SK-N-SH (cell line): ENCODE measurements at regions not wholly inside any gene's neighbourhood (a gene's known extent, or its start where the extent isn't known, plus 50 kb on each side); places are given as distances from the start of the nearest gene placed in this dataset.

Experiments
- CTCF ChIA-PET: fragments of 300-600, 350-600 bp; formaldehyde crosslinking; extraction: SDS; loops from one replicate; lab custom pipeline; 2021; lab: Yijun Ruan, JAX
- POLR2A ChIA-PET: fragments of 350-600 bp; sonication (Branson Sonifier 250); formaldehyde crosslinking; extraction: SDS; loops from one replicate; lab custom pipeline; 2020; ENCODE audit warnings: antibody characterized with exemption, inconsistent platforms; lab: Yijun Ruan, JAX
- DNase-seq: peaks from one replicate; pipeline ENCODE4 v3.0.0; 2012
- H2AFZ ChIP-seq: fragments of 200-600 bp; sonication (generic); 2 replicates; pipeline ENCODE4 v1.8.1; 2016; ENCODE audit warnings: antibody characterized with exemption, mild to moderate bottlenecking, low read depth
- H3F3A ChIP-seq: fragments of 200-600 bp; sonication (generic); replicated peaks from 2 replicates; pipeline ENCODE3; 2016; ENCODE audit warnings: antibody characterized with exemption, mild to moderate bottlenecking; ENCODE audit not compliant: insufficient read depth
- H3K27ac ChIP-seq, 2 experiments: fragments of 200-500 bp in 1 of 2; fragments of 200-600 bp in 1 of 2; sonication (Bioruptor generic) in 1 of 2; sonication (generic), shearing (Covaris generic) in 1 of 2; 2 replicates each; pipeline versions ENCODE4 v1.5.1 to v1.6.1; 2014 to 2016; ENCODE audit warnings: low read depth in 2 of 2, inconsistent platforms in 1 of 2, low read length in 1 of 2, mild to moderate bottlenecking in 1 of 2, mixed read lengths in 1 of 2
- H3K27me3 ChIP-seq: fragments of 200-600 bp; sonication (generic), shearing (Covaris generic); 2 replicates; pipeline ENCODE4 v1.6.1; 2016; ENCODE audit warnings: mixed run types; ENCODE audit not compliant: insufficient read depth
- H3K36me3 ChIP-seq, 2 experiments: fragments of 200-500 bp in 1 of 2; fragments of 200-600 bp in 1 of 2; sonication (Bioruptor generic) in 1 of 2; sonication (generic) in 1 of 2; replicated peaks in 1 of 2; 2 replicates each; pipeline versions ENCODE3 to v1.5.1; 2014 to 2016; ENCODE audit warnings: low read length in 1 of 2, mild to moderate bottlenecking in 1 of 2; ENCODE audit not compliant: insufficient read depth in 2 of 2, control insufficient read depth in 1 of 2
- H3K4me1 ChIP-seq, 2 experiments: fragments of 200-500 bp in 1 of 2; fragments of 200-600 bp in 1 of 2; sonication (Bioruptor generic) in 1 of 2; sonication (generic), shearing (Covaris generic) in 1 of 2; 2 replicates each; pipeline versions ENCODE4 v1.5.1 to v1.6.1; 2014 to 2016; ENCODE audit warnings: low read depth in 1 of 2, low read length in 1 of 2, mixed run types in 1 of 2; ENCODE audit not compliant: insufficient read depth in 2 of 2, control insufficient read depth in 1 of 2
- H3K4me2 ChIP-seq: fragments of 200-600 bp; sonication (generic), shearing (Covaris generic); 2 replicates; pipeline ENCODE4 v1.6.1; 2017; ENCODE audit warnings: mixed run types
- H3K4me3 ChIP-seq, 2 experiments: fragments of 200-500 bp in 1 of 2; fragments of 200-600 bp in 1 of 2; sonication (Bioruptor generic) in 1 of 2; sonication (generic), shearing (Covaris generic) in 1 of 2; 2 replicates each; pipeline versions ENCODE4 v1.5.1 to v1.8.1; 2014 to 2016; ENCODE audit warnings: low read depth in 2 of 2, inconsistent platforms in 1 of 2, low read length in 1 of 2, mild to moderate bottlenecking in 1 of 2, mixed read lengths in 1 of 2, moderate library complexity in 1 of 2
- H3K79me2 ChIP-seq: fragments of 200-600 bp; sonication (generic); 2 replicates; pipeline ENCODE4 v1.8.1; 2017; ENCODE audit warnings: mild to moderate bottlenecking; ENCODE audit not compliant: insufficient read depth
- H3K9ac ChIP-seq: fragments of 200-600 bp; sonication (generic); 2 replicates; pipeline ENCODE4 v1.6.1; 2017; ENCODE audit warnings: mixed run types
- H3K9me2 ChIP-seq: fragments of 200-600 bp; sonication (generic); 2 replicates; pipeline ENCODE4 v1.6.1; 2017; ENCODE audit warnings: mixed run types
- H3K9me3 ChIP-seq: fragments of 200-600 bp; sonication (generic); 2 replicates; pipeline ENCODE4 v1.6.1; 2017; ENCODE audit warnings: mixed run types, mild to moderate bottlenecking, moderate library complexity
- H4K20me1 ChIP-seq: fragments of 200-600 bp; sonication (generic); 2 replicates; pipeline ENCODE4 v1.6.1; 2017; ENCODE audit warnings: mild to moderate bottlenecking, mixed run types; ENCODE audit not compliant: insufficient read depth
- ELF1 ChIP-seq: IDR thresholded peaks from 2 replicates; pipeline ENCODE4 v1.4.0; 2012
- FOSL2 ChIP-seq: IDR thresholded peaks from 2 replicates; pipeline ENCODE4 v1.4.0; 2012; ENCODE audit warnings: low read depth, mild to moderate bottlenecking, moderate library complexity, borderline replicate concordance
- GATA2 ChIP-seq: sonication (generic); formaldehyde crosslinking; IDR thresholded peaks from 2 replicates; pipeline ENCODE4 v1.5.0; 2020; ENCODE audit warnings: mild to moderate bottlenecking, missing genetic modification reagents
- POLR2AphosphoS5 ChIP-seq: IDR thresholded peaks from 2 replicates; pipeline ENCODE4 v1.6.1; 2012; ENCODE audit warnings: low read depth, low read length
- RCOR1 ChIP-seq: fragments of 150-350 bp; IDR thresholded peaks from 2 replicates; pipeline ENCODE4 v1.6.1; 2017; ENCODE audit warnings: antibody characterized with exemption, low read length
- RFX5 ChIP-seq: IDR thresholded peaks from 2 replicates; pipeline ENCODE4 v1.6.1; 2012; ENCODE audit warnings: mild to moderate bottlenecking, improper control_type of control experiment, low read length
- SIN3A ChIP-seq: IDR thresholded peaks from 2 replicates; pipeline ENCODE4 v1.6.1; 2012; ENCODE audit warnings: low read depth, mild to moderate bottlenecking, low read length, moderate library complexity, borderline replicate concordance
- SMC3 ChIP-seq: IDR thresholded peaks from 2 replicates; pipeline ENCODE4 v1.6.1; 2012; ENCODE audit warnings: low read depth, low read length, improper control_type of control experiment
- TAF1 ChIP-seq: IDR thresholded peaks from 2 replicates; pipeline ENCODE4 v1.6.1; 2012; ENCODE audit warnings: low read depth, mild to moderate bottlenecking, low read length, moderate library complexity, borderline replicate concordance
- TEAD4 ChIP-seq: IDR thresholded peaks from 2 replicates; pipeline ENCODE4 v1.4.0; 2012; ENCODE audit warnings: mild to moderate bottlenecking, borderline replicate concordance; ENCODE audit not compliant: insufficient read depth
- WGBS: methylation state at CpG from one replicate; pipeline ENCODE4 v1.1.6; 2017; ENCODE audit warnings: low lambda C conversion rate; 5-methylcytosine and 5-hydroxymethylcytosine counted together
- TF ChIP-seq, protein P1 (sequence below): IDR thresholded peaks from 2 replicates; pipeline ENCODE4 v1.4.0; 2012; ENCODE audit warnings: low read depth
- TF ChIP-seq, protein P2 (sequence below): fragments of 200-600 bp; sonication (generic); IDR thresholded peaks from 2 replicates; pipeline ENCODE4 v1.6.1; 2017; ENCODE audit warnings: antibody characterized with exemption, mild to moderate bottlenecking, moderate library complexity
- TF ChIP-seq, protein P3 (sequence below): IDR thresholded peaks from 2 replicates; pipeline ENCODE4 v1.4.0; 2012; ENCODE audit warnings: low read depth, borderline replicate concordance
- TF ChIP-seq, protein P4 (sequence below): fragments of 150-350 bp; IDR thresholded peaks from 2 replicates; pipeline ENCODE4 v1.6.1; 2016; ENCODE audit warnings: mild to moderate bottlenecking, low read depth, low read length

DNA sequence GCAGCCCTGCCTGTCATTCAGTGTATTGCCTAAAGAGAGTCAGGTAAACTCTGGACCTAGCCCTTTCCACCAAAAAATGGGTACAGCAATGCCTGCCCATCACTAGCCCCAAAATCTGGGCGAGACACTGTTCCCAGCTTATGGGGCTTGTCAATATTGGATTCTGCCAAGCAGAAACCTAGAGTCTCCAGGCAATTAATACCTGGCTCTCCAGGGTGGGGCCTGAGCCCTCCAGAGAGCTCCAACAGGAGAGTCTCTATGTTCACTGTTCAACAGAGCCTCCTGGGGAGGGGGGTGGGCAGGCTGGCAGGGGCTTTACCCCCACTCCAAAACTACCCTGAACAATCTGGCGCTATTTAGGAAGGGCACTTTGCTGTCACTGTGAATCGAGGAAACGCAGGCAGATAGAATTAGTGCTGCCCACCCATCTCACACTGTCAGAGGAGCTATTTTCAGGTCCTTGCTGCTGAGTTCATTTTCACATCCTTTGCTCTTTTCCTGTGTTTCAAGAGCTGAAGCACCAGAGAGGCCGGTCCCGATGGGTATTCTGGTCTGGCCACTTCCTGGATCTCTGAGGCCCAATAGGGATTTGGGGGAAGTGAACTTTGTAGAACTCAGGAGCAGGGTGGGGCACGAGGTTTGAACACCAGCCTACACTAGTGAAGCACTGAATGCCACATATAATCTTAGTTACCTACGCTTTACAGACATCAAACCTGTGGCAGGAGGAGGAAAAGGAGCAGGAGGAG lies 121.8 kb downstream of the C5orf15 start:
- no peak overlapping the region for H3K9ac ChIP-seq
- H3K9me3 ChIP-seq: no peaks in the 10 kb centered on the region
- TF ChIP-seq RCOR1: no peak
- TF ChIP-seq SMC3: no peak
- no peak for TF ChIP-seq FOSL2
- TF ChIP-seq, all 33 proteins: peak for 0
- ChIA-PET POLR2A (no interaction called here), CTCF (interaction anchor here (0.7 to 5.4 kb wide), 3 partner anchors 23 to 98 kb away, joined by 3 to 24 read pairs (median 3); no protein-coding TSS in a partner anchor)
- WGBS: 73% methylated on average over 6 of the region's 8 CpGs
- Histone ChIP-seq H4K20me1 (no peaks in the 10 kb centered on the region), H3F3A (no peaks in the 10 kb centered on the region), H3K27ac (no peak overlapping the region), H3K79me2 (no peaks in the 10 kb centered on the region), H3K9me2 (no peaks in the 10 kb centered on the region), H3K27me3 (no peaks in the 10 kb centered on the region), H3K4me3 (no peak overlapping the region), H3K36me3 (no peaks in the 10 kb centered on the region), H3K4me1 (peaks cover 0 to 16% of the 10 kb centered on the region in 2 experiments; a peak in 1 of 4 replicates), H3K4me2 (no peak overlapping the region), H2AFZ (no peak overlapping the region)
- DNase-seq: no peak

DNA sequence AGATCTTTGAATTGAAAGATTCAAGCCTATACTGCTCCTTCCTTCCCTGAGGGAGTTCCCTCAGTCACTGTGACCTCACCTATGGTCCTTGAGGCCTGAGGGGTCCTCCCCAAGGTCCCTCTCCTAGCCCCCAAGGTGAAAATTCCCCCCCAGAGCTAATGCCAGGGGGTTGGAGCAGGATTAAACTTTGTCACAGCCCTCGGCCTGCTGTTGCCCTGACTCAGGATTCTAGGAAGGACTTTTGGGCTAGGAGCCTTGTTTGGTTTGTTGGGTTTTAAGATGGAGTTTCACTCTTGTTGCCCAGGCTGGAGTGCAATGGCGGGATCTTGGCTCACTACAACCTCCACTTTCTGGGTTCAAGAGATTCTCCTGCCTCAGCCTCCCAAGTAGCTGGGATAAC lies 123.2 kb downstream of the C5orf15 start:
- Histone ChIP-seq H3K36me3 (no peaks in the 10 kb centered on the region), H3K4me2 (no peak overlapping the region), H3K9me2 (no peaks in the 10 kb centered on the region), H4K20me1 (no peaks in the 10 kb centered on the region), H3K27me3 (no peaks in the 10 kb centered on the region), H3K4me1 (peaks cover 0 to 16% of the 10 kb centered on the region in 2 experiments; a peak in 1 of 4 replicates), H2AFZ (no peak overlapping the region), H3K9me3 (no peaks in the 10 kb centered on the region), H3K4me3 (no peak overlapping the region), H3K79me2 (no peaks in the 10 kb centered on the region), H3K27ac (no peak overlapping the region), H3F3A (no peaks in the 10 kb centered on the region), H3K9ac (no peak overlapping the region)
- DNase-seq: no peak
- POLR2A ChIA-PET: no interaction called here
- 17% methylated on average over 2 of the region's 2 CpGs for WGBS
- CTCF ChIA-PET: interaction anchor here (1.5 to 5.4 kb wide), 3 partner anchors 13 to 24 kb away, joined by 5 to 24 read pairs (median 5); no protein-coding TSS in a partner anchor
- TF ChIP-seq, protein P1, sequence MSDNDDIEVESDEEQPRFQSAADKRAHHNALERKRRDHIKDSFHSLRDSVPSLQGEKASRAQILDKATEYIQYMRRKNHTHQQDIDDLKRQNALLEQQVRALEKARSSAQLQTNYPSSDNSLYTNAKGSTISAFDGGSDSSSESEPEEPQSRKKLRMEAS: no peak
- TF ChIP-seq SIN3A: no peak
- TF ChIP-seq, protein P2, sequence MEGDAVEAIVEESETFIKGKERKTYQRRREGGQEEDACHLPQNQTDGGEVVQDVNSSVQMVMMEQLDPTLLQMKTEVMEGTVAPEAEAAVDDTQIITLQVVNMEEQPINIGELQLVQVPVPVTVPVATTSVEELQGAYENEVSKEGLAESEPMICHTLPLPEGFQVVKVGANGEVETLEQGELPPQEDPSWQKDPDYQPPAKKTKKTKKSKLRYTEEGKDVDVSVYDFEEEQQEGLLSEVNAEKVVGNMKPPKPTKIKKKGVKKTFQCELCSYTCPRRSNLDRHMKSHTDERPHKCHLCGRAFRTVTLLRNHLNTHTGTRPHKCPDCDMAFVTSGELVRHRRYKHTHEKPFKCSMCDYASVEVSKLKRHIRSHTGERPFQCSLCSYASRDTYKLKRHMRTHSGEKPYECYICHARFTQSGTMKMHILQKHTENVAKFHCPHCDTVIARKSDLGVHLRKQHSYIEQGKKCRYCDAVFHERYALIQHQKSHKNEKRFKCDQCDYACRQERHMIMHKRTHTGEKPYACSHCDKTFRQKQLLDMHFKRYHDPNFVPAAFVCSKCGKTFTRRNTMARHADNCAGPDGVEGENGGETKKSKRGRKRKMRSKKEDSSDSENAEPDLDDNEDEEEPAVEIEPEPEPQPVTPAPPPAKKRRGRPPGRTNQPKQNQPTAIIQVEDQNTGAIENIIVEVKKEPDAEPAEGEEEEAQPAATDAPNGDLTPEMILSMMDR: no peak
- TF ChIP-seq RFX5: no peak
- TF ChIP-seq TEAD4: no peak
- no peak for TF ChIP-seq ELF1
- TF ChIP-seq, protein P3, sequence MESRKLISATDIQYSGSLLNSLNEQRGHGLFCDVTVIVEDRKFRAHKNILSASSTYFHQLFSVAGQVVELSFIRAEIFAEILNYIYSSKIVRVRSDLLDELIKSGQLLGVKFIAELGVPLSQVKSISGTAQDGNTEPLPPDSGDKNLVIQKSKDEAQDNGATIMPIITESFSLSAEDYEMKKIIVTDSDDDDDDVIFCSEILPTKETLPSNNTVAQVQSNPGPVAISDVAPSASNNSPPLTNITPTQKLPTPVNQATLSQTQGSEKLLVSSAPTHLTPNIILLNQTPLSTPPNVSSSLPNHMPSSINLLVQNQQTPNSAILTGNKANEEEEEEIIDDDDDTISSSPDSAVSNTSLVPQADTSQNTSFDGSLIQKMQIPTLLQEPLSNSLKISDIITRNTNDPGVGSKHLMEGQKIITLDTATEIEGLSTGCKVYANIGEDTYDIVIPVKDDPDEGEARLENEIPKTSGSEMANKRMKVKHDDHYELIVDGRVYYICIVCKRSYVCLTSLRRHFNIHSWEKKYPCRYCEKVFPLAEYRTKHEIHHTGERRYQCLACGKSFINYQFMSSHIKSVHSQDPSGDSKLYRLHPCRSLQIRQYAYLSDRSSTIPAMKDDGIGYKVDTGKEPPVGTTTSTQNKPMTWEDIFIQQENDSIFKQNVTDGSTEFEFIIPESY: no peak
- TF ChIP-seq POLR2AphosphoS5: no peak
- no peak for TF ChIP-seq TAF1
- TF ChIP-seq, protein P4, sequence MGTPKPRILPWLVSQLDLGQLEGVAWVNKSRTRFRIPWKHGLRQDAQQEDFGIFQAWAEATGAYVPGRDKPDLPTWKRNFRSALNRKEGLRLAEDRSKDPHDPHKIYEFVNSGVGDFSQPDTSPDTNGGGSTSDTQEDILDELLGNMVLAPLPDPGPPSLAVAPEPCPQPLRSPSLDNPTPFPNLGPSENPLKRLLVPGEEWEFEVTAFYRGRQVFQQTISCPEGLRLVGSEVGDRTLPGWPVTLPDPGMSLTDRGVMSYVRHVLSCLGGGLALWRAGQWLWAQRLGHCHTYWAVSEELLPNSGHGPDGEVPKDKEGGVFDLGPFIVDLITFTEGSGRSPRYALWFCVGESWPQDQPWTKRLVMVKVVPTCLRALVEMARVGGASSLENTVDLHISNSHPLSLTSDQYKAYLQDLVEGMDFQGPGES: no peak
- no peak for TF ChIP-seq GATA2
